A673 (cell line): ENCODE measurements at regions not wholly inside any gene's neighbourhood (a gene's known extent, or its start where the extent isn't known, plus 50 kb on each side); places are given as distances from the start of the nearest gene placed in this dataset.

Experiments used
- CTCF ChIP-seq: fragments of 300-800, 200-600 bp; sonication (generic); conservative IDR thresholded peaks from 2 replicates; pipeline ENCODE4 v1.5.1; 2017; ENCODE audit warnings: low read depth, mild to moderate bottlenecking, antibody characterized with exemption, low read length, moderate library complexity, mixed read lengths
- EZH2 ChIP-seq: fragments of 200-600 bp; sonication (generic); IDR thresholded peaks from 2 replicates; pipeline ENCODE4 v1.6.1; 2017; ENCODE audit warnings: borderline replicate concordance, low read depth, mild to moderate bottlenecking, mixed read lengths, antibody characterized with exemption, low read length; ENCODE audit not compliant: poor library complexity, severe bottlenecking

GRCh38 chr5:2603272-2603575 is 148.3 kb downstream of the IRX2 start:
- no peak for TF ChIP-seq EZH2
- TF ChIP-seq CTCF, result no peak
